Uterus (tissue), 3 donors: ENCODE measurements at regions not wholly inside any gene's neighbourhood (a gene's known extent, or its start where the extent isn't known, plus 50 kb on each side); places are given as distances from the start of the nearest gene placed in this dataset.
A peak's percentile ranks its signal among the peaks of the same experiment; 100 is the strongest.

Experiments
- DNase-seq, 2 donors: peaks; one replicate each; pipeline ENCODE4 v3.0.0-alpha.2; 2019 to 2020
- H3K27ac ChIP-seq, 2 donors: fragments of 200-600 bp; sonication (generic); 1 replicate in 1 of 2; 2 replicates in 1 of 2; pipeline ENCODE4 v1.5.1; 2016 to 2018
- H3K27me3 ChIP-seq, 2 donors: fragments of 200-600 bp; sonication (generic); one replicate each; pipeline ENCODE4 v1.5.1; 2018 to 2019; ENCODE audit warnings: control low read depth in 1 of 2
- H3K36me3 ChIP-seq, 2 donors: fragments of 200-600 bp; sonication (generic); one replicate each; pipeline ENCODE4 v1.5.1; 2019; ENCODE audit warnings: control low read depth in 1 of 2
- H3K4me1 ChIP-seq, 2 donors: fragments of 200-600 bp; sonication (generic); one replicate each; pipeline ENCODE4 v1.5.1; 2018 to 2019; ENCODE audit warnings: control low read depth in 1 of 2
- H3K4me3 ChIP-seq, 2 donors: fragments of 200-600 bp; sonication (generic); 1 replicate in 1 of 2; 2 replicates in 1 of 2; pipeline ENCODE4 v1.5.1; 2018 to 2019; ENCODE audit warnings: mild to moderate bottlenecking in 1 of 2
- H3K9me3 ChIP-seq, 2 donors: fragments of 200-600 bp; sonication (generic); one replicate each; pipeline ENCODE4 v1.5.1; 2019; ENCODE audit warnings: control low read depth in 1 of 2
- POLR2A ChIP-seq, 2 donors: fragments of 450-650 bp; IDR thresholded peaks; one replicate each; pipeline ENCODE4 v1.6.1; 2016; ENCODE audit warnings: antibody characterized with exemption in 2 of 2, mild to moderate bottlenecking in 1 of 2, moderate library complexity in 1 of 2
- intact Hi-C: fragments of 100-400 bp; cut with DNase I; formaldehyde crosslinking; loops from one replicate; pipeline ENCODE4 v1.15.1; 2023; ENCODE audit warnings: low total_unique reads
- TF ChIP-seq, protein P1 (sequence below), 4 experiments: fragments of 200-600 bp in 2 of 4; fragments of 450-650 bp in 2 of 4; sonication (generic) in 2 of 4; IDR thresholded peaks; one replicate each; pipeline ENCODE4 v1.5.1; 2016 to 2019; ENCODE audit warnings: antibody characterized with exemption in 4 of 4, mild to moderate bottlenecking in 2 of 4, moderate library complexity in 1 of 4
- donor health status: DM: yes; HTN: yes; CAD: no.

DNA sequence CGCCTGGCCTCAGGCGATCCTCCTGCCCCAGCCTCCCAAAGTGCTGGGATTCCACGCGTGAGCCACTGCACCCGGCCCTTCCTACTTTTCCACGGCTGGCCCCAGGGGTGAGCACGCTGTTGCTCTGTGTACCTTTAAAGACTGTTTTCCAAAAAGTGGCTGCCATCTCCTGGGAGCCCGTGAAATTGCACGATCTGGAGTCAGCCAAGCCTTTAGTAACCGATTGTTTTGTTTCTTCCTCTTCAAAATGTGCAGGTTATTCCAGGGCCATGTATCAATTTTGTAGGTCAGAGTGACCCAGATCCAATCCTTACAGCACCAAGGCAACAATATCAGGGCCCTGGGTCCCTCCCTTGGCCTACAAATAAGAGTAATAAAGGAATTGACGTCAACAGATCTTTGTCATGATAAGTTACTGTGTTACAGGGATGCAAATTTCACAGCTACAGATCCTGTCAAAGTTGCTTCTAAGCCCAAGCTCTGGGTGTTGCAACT lies 135.6 kb upstream of the ZNF236 start:
- Histone ChIP-seq H3K27ac (peak overlapping the region; percentile 87 to 95), H3K4me3 (no peak overlapping the region), H3K36me3 (no peaks in the 10 kb centered on the region), H3K27me3 (no peaks in the 10 kb centered on the region), H3K4me1 (peaks cover 8 to 18% of the 10 kb centered on the region in 2 donors), H3K9me3 (no peaks in the 10 kb centered on the region)
- TF ChIP-seq, protein P1, sequence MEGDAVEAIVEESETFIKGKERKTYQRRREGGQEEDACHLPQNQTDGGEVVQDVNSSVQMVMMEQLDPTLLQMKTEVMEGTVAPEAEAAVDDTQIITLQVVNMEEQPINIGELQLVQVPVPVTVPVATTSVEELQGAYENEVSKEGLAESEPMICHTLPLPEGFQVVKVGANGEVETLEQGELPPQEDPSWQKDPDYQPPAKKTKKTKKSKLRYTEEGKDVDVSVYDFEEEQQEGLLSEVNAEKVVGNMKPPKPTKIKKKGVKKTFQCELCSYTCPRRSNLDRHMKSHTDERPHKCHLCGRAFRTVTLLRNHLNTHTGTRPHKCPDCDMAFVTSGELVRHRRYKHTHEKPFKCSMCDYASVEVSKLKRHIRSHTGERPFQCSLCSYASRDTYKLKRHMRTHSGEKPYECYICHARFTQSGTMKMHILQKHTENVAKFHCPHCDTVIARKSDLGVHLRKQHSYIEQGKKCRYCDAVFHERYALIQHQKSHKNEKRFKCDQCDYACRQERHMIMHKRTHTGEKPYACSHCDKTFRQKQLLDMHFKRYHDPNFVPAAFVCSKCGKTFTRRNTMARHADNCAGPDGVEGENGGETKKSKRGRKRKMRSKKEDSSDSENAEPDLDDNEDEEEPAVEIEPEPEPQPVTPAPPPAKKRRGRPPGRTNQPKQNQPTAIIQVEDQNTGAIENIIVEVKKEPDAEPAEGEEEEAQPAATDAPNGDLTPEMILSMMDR (IDR thresholded peaks at IDR 0.05) = peak; percentile 68 to 90 (median 72)
- TF ChIP-seq POLR2A (IDR thresholded peaks at IDR 0.05) = no peak
- intact Hi-C loops = loop anchor here (5.0 kb wide), 1 partner anchor 194 kb away; no protein-coding TSS in a partner anchor
- peak; percentile 91 to 94 for DNase-seq

DNA sequence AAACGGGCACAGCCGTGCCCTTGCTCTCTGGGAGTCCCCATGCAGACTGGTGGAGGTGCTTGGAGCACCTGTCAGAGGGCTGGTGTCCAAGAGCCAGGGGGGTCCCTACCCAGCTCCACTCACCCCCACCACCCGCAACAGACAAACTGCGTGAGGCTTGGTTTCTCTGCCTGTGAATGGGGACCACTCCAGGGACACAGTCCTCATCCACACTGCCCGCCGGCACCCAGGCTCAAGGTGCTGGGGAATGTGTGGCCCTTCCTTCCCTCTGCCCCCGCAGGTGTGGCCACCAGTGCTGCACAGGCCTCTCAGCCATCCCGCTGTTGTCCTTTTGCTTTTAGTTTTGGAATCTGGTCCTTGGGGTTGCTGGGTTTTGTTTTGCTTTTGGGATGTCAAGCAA lies 136.5 kb upstream of the ZNF236 start:
- intact Hi-C loops = loop anchor here (5.0 kb wide), 1 partner anchor 194 kb away; no protein-coding TSS in a partner anchor
- peak in 1 of 2 donors; percentile 23 for DNase-seq
- Histone ChIP-seq H3K9me3 (no peaks in the 10 kb centered on the region), H3K36me3 (no peaks in the 10 kb centered on the region), H3K27me3 (no peaks in the 10 kb centered on the region), H3K4me1 (peaks cover 8 to 18% of the 10 kb centered on the region in 2 donors), H3K4me3 (no peak overlapping the region), H3K27ac (peak overlapping the region; percentile 87 to 95)
- TF ChIP-seq, protein P1 (IDR thresholded peaks at IDR 0.05) = no peak
- no peak for TF ChIP-seq POLR2A (IDR thresholded peaks at IDR 0.05)

DNA sequence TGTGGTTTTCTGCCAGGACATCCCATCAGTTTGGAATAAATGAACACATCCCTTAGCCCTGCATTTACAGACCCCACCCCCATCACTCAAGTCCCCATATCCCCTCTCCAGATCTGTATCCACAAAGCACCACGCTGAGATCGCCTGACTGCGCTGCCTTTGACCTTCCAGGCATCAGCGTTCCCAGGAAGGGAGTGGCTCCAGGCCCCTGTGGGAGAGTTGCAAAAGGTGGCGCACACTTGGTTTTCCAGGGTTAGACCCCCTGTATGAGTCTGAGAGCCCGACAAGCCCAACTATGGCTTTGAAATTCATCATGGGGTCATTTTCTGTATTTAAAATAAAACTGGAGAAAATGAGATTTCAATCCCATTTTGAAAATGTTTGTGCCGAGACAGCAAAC lies 137.0 kb upstream of the ZNF236 start:
- H3K36me3 ChIP-seq = no peaks in the 10 kb centered on the region
- peaks cover 8 to 18% of the 10 kb centered on the region in 2 donors for H3K4me1 ChIP-seq
- peak overlapping the region; percentile 87 to 95 for H3K27ac ChIP-seq
- intact Hi-C loops = loop anchor here (5.0 kb wide), 1 partner anchor 193 kb away; no protein-coding TSS in a partner anchor
- peak in 1 of 2 donors; percentile 23 for DNase-seq
- H3K9me3 ChIP-seq = no peaks in the 10 kb centered on the region
- no peak overlapping the region for H3K4me3 ChIP-seq
- TF ChIP-seq POLR2A (IDR thresholded peaks at IDR 0.05) = no peak
- TF ChIP-seq, protein P1 (IDR thresholded peaks at IDR 0.05) = no peak
- no peaks in the 10 kb centered on the region for H3K27me3 ChIP-seq

DNA sequence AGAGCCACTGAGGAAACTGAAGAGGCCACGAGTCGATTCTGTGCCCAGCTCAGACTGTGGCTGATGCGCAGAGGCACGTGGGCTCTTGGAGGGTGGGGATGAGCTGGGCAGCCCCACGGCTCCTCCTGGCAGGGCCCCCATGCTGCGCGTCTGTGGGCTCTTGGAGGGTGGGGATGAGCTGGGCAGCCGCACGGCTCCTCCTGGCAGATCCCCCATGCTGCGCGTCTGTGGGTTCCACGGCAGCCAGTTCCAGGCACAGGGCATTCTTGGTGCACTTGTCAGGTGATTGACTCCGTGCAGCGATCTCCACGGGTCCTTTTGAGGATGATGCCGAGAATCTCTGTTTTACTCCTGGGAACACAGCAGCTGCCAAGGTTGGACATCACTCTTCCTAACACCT lies 138.1 kb upstream of the ZNF236 start:
- Histone ChIP-seq H3K27me3 (no peaks in the 10 kb centered on the region), H3K36me3 (no peaks in the 10 kb centered on the region), H3K4me3 (no peak overlapping the region), H3K9me3 (no peaks in the 10 kb centered on the region), H3K27ac (peak overlapping the region in 1 of 2 donors; percentile 87), H3K4me1 (peaks cover 8 to 18% of the 10 kb centered on the region in 2 donors)
- peak in 1 of 2 donors; percentile 23 for DNase-seq
- intact Hi-C loops = no loop called here
- TF ChIP-seq POLR2A (IDR thresholded peaks at IDR 0.05) = no peak

DNA sequence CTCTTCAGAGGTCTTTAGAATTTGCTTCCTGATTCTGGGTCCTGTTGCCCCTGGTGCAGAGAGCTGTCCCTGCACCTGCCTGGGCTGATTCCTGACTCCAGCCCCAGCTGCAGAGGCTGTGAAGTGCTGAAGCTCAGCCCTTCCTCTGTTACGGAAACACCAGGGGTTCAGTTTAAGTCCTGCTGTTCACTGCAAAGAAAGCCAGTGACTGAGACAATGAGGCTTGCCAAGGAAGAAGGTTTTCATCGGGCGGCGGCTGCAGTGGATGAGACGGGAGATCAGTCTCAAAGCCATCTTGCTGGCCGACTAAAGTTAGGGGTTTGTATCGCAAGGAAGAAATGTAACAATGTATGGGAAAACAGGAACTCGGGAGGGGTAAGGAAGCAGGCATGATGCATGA lies 142.4 kb upstream of the ZNF236 start:
- H3K27me3 ChIP-seq = no peaks in the 10 kb centered on the region
- TF ChIP-seq, protein P1 (IDR thresholded peaks at IDR 0.05) = no peak
- TF ChIP-seq POLR2A (IDR thresholded peaks at IDR 0.05) = no peak
- no peak overlapping the region for H3K4me3 ChIP-seq
- no peaks in the 10 kb centered on the region for H3K4me1 ChIP-seq
- peak overlapping the region in 1 of 2 donors; percentile 38 for H3K27ac ChIP-seq
- H3K9me3 ChIP-seq = no peaks in the 10 kb centered on the region
- no peaks in the 10 kb centered on the region for H3K36me3 ChIP-seq
- peak in 1 of 2 donors; percentile 22 for DNase-seq
- intact Hi-C loops = no loop called here
